ENCODE measurements at regions not wholly inside any gene's neighbourhood (a gene's known extent, or its start where the extent isn't known, plus 50 kb on each side); places are given as distances from the start of the nearest gene placed in this dataset.
"Not testable (repeated sequence)": the region's sequence is repeated elsewhere in the genome, so short reads cannot be mapped to it uniquely, and the experiment has no call there.

GRCh38 chr13:59277106-59277505 lies 886.6 kb downstream of the DIAPH3 start:
- no peak for TF ChIP-seq CTCF (IDR thresholded peaks at IDR 0.05; ENCODE audit: insufficient read depth, missing control alignments)
- no peak for FAIRE-seq

GRCh38 chr13:59279028-59279427 lies 884.7 kb downstream of the DIAPH3 start:
- no peak for FAIRE-seq
- no peak for TF ChIP-seq CTCF (IDR thresholded peaks at IDR 0.05; ENCODE audit: insufficient read depth, missing control alignments)
- DNase-seq (ENCODE audit: insufficient read length, low spot score): no peak

More at GRCh38 chr13:59277106-59277505, 886.6 kb downstream of the DIAPH3 start:
- DNase-seq (ENCODE audit: insufficient read length, low spot score): no peak

GRCh38 chr13:59279576-59279975 lies 884.2 kb downstream of the DIAPH3 start:
- no peak for TF ChIP-seq CTCF (IDR thresholded peaks at IDR 0.05; ENCODE audit: insufficient read depth, missing control alignments)
- FAIRE-seq: no peak
- DNase-seq (ENCODE audit: insufficient read length, low spot score): no peak

- TF ChIP-seq CTCF (IDR thresholded peaks at IDR 0.05; ENCODE audit: insufficient read depth, missing control alignments): no peak
- FAIRE-seq (no peak), DNase-seq (ENCODE audit: insufficient read length, low spot score) (no peak)
These were observed 883.4 kb downstream of the DIAPH3 start for GRCh38 chr13:59280297-59280696.

- no peak for TF ChIP-seq CTCF (IDR thresholded peaks at IDR 0.05; ENCODE audit: insufficient read depth, missing control alignments)
- FAIRE-seq (no peak), DNase-seq (ENCODE audit: insufficient read length, low spot score) (no peak)
These were observed 882.3 kb downstream of the DIAPH3 start for GRCh38 chr13:59281453-59281852.

GRCh38 chr13:59292240-59292639 lies 871.5 kb downstream of the DIAPH3 start:
- FAIRE-seq; DNase-seq (ENCODE audit: insufficient read length, low spot score): not testable (repeated sequence)

- FAIRE-seq (no peak), DNase-seq (ENCODE audit: insufficient read length, low spot score) (no peak)
- no peak for TF ChIP-seq CTCF (IDR thresholded peaks at IDR 0.05; ENCODE audit: insufficient read depth, missing control alignments)
These were observed 864.1 kb downstream of the DIAPH3 start for GRCh38 chr13:59299584-59299983.
